HUES64 (cell line): ENCODE measurements at regions not wholly inside any gene's neighbourhood (a gene's known extent, or its start where the extent isn't known, plus 50 kb on each side); places are given as distances from the start of the nearest gene placed in this dataset.

Source experiments
- H3K27ac ChIP-seq: 2 replicates; pipeline ENCODE4 v1.7.0; 2013; ENCODE audit warnings: low read depth, low read length, inconsistent platforms
- H3K27me3 ChIP-seq: 2 replicates; pipeline ENCODE4 v1.6.1; 2013; ENCODE audit warnings: mild to moderate bottlenecking, low read length; ENCODE audit not compliant: insufficient read depth
- H3K36me3 ChIP-seq: 2 replicates; pipeline ENCODE4 v1.6.1; 2013; ENCODE audit warnings: mild to moderate bottlenecking, low read length; ENCODE audit not compliant: insufficient read depth
- H3K4me1 ChIP-seq: 2 replicates; pipeline ENCODE4 v1.6.1; 2013; ENCODE audit warnings: mild to moderate bottlenecking, low read length, moderate library complexity; ENCODE audit not compliant: insufficient read depth
- H3K4me3 ChIP-seq: 2 replicates; pipeline ENCODE4 v1.5.1; 2013; ENCODE audit warnings: mild to moderate bottlenecking, low read length, moderate library complexity
- H3K9ac ChIP-seq: 2 replicates; pipeline ENCODE4 v1.6.1; 2013; ENCODE audit warnings: mild to moderate bottlenecking, low read depth, low read length
- H3K9me3 ChIP-seq: 2 replicates; pipeline ENCODE4 v1.6.1; 2013; ENCODE audit warnings: low read depth, low read length; ENCODE audit not compliant: insufficient read depth
- WGBS: fragments of 150-250, 120-280 bp; methylation state at CpG from one replicate; pipeline ENCODE4 v1.1.7; 2013; ENCODE audit warnings: missing lambda C conversion rate; 5-methylcytosine and 5-hydroxymethylcytosine counted together

DNA sequence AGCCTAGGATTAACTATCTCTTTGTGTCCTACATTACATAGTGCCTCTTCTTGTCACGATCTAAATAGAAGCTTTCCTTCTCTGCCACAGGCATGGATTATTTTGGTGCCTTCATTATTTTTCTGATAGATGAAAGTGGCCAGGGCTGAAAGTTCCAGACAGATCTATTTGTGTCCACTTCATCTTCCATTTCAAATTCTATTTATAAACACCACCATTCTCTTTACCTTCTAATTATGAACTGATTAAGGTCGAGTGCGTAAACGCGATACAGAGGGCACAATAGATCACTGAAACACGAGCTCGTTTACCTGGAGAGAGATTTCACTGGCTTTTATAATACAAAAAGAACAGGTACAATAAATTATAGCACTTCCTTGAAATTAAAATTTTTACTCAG is 105.0 kb downstream of the EDEM1 start:
- no peaks in the 10 kb centered on the region for H3K27me3 ChIP-seq
- WGBS: 89% methylated on average over 7 of the region's 7 CpGs
- 0 out of 2 replicates have a peak, but pooled peaks cover 7% of the 10 kb centered on the region for H3K4me1 ChIP-seq
- H3K4me3 ChIP-seq: no peak overlapping the region
- no peak overlapping the region for H3K9ac ChIP-seq
- no peaks in the 10 kb centered on the region for H3K36me3 ChIP-seq
- H3K9me3 ChIP-seq: peaks cover 6% of the 10 kb centered on the region; the same call in 1 of the 2 replicates
- no peak overlapping the region for H3K27ac ChIP-seq

DNA sequence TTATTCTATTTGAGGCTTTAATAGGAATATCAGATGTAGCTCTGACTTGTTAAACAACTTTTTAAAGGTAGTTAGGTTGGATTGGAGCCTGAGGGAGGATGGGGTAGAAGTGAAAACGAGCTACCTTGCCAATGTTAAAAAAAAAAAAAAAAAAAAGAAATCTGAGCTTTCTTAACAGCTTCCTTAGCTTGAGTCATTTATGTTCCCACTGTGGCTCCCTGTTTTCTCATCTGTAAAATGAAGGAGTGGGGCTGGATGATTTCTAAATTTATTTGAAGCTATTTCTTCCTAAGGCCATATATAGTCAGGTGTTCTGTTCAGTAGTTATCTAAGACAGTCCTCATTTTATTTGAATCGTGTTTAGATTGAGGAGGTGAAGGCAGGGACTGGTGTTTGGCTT is 105.7 kb downstream of the EDEM1 start:
- 78% methylated on average over 2 of the region's 2 CpGs for whole genome bisulfite sequencing
- Histone ChIP-seq H3K27ac (no peak overlapping the region), H3K9ac (no peak overlapping the region)

GRCh38 chr3:5294356-5294755 is 106.8 kb downstream of the EDEM1 start:
- Histone ChIP-seq H3K4me1 (0 out of 2 replicates have a peak, but pooled peaks cover 10% of the 10 kb centered on the region), H3K9me3 (no peaks in the 10 kb centered on the region), H3K27me3 (no peaks in the 10 kb centered on the region), H3K27ac (no peak overlapping the region), H3K4me3 (no peak overlapping the region), H3K9ac (no peak overlapping the region), H3K36me3 (no peaks in the 10 kb centered on the region)
- 91% methylated on average over 4 of the region's 4 CpGs for WGBS

More for the DNA sequence above, 105.7 kb downstream of the EDEM1 start:
- no peaks in the 10 kb centered on the region for H3K36me3 ChIP-seq
- 0 out of 2 replicates have a peak, but pooled peaks cover 7% of the 10 kb centered on the region for H3K4me1 ChIP-seq
- peaks cover under 1% of the 10 kb centered on the region; the same call in 1 of the 2 replicates for H3K9me3 ChIP-seq
- no peaks in the 10 kb centered on the region for H3K27me3 ChIP-seq
- H3K4me3 ChIP-seq: no peak overlapping the region

DNA sequence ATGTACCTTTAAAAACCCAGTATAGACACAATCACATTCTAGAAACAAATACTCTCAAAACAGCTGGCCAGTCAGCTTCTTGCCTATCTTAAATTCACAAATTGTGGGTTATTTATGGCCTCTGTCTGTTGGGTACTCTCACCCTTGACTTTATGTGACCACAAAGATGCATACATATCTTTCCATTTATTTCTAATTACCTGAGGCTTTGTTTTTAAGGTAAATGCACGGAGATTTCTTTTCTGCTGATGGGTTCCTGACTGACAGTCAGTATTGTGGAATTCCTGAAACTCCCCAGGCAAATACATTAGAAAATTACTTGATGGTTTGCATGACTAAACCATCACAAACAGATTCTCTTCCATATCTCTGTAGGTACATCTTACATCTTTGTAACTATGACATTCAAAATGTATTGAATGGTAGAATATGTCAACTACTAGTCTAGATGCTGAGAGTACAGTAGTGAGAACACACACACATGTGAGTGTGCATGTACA is 107.7 kb downstream of the EDEM1 start:
- H3K36me3 ChIP-seq: no peaks in the 10 kb centered on the region
- H3K27me3 ChIP-seq: no peaks in the 10 kb centered on the region
- H3K27ac ChIP-seq: no peak overlapping the region
- no CpG with 5 or more reads among the region's 1 CpG for WGBS
- H3K9ac ChIP-seq: no peak overlapping the region
- no peaks in the 10 kb centered on the region for H3K9me3 ChIP-seq
- no peak overlapping the region for H3K4me3 ChIP-seq
- H3K4me1 ChIP-seq: 0 out of 2 replicates have a peak, but pooled peaks cover 10% of the 10 kb centered on the region

- Histone ChIP-seq H3K36me3 (no peaks in the 10 kb centered on the region), H3K9ac (no peak overlapping the region), H3K27ac (no peak overlapping the region), H3K4me3 (no peak overlapping the region), H3K4me1 (0 out of 2 replicates have a peak, but pooled peaks cover 10% of the 10 kb centered on the region), H3K27me3 (no peaks in the 10 kb centered on the region), H3K9me3 (no peaks in the 10 kb centered on the region)
- 95% methylated on average over 2 of the region's 2 CpGs for WGBS
Measured at GRCh38 chr3:5296362-5296761, 108.9 kb downstream of the EDEM1 start.

DNA sequence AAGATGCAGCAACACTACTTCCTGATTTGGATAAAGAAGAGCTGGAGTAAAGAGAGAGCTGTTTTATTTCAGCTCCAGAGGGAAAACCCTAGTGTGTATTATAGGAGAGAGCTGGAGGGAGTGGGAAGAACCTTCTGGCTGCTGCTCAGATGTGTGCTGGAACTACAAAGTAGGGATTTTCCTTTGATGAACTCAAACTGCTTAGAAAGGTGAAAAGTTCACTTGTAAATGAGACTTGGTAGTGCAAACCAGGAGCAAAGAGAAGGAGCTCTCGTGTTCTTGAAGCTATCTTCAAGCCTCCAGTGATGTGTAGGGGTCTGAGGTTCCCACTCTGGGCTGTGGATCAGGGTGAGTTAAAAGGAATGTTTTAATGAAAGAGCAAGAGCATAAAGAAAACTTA is 110.4 kb downstream of the EDEM1 start:
- Histone ChIP-seq H3K4me1 (0 out of 2 replicates have a peak, but pooled peaks cover 9% of the 10 kb centered on the region), H3K9ac (no peak overlapping the region), H3K9me3 (no peaks in the 10 kb centered on the region), H3K27ac (no peak overlapping the region), H3K27me3 (no peaks in the 10 kb centered on the region), H3K36me3 (no peaks in the 10 kb centered on the region), H3K4me3 (no peak overlapping the region)
- 55% methylated on average over 1 of the region's 1 CpG for WGBS

GRCh38 chr3:5298453-5298852 is 110.9 kb downstream of the EDEM1 start:
- Histone ChIP-seq H3K4me3 (no peak overlapping the region), H3K27ac (no peak overlapping the region), H3K36me3 (no peaks in the 10 kb centered on the region), H3K4me1 (0 out of 2 replicates have a peak, but pooled peaks cover 3% of the 10 kb centered on the region), H3K9me3 (no peaks in the 10 kb centered on the region), H3K9ac (no peak overlapping the region), H3K27me3 (no peaks in the 10 kb centered on the region)
- WGBS: 83% methylated on average over 3 of the region's 3 CpGs

GRCh38 chr3:5299161-5299560 is 111.7 kb downstream of the EDEM1 start:
- H3K4me3 ChIP-seq: no peak overlapping the region
- H3K9me3 ChIP-seq: no peaks in the 10 kb centered on the region
- no peak overlapping the region for H3K27ac ChIP-seq
- WGBS: 78% methylated on average over 3 of the region's 3 CpGs
- H3K27me3 ChIP-seq: no peaks in the 10 kb centered on the region
- H3K9ac ChIP-seq: no peak overlapping the region
- H3K4me1 ChIP-seq: 0 out of 2 replicates have a peak, but pooled peaks cover 3% of the 10 kb centered on the region
- H3K36me3 ChIP-seq: no peaks in the 10 kb centered on the region

- no peak overlapping the region for H3K9ac ChIP-seq
- no peaks in the 10 kb centered on the region for H3K9me3 ChIP-seq
- H3K36me3 ChIP-seq: no peaks in the 10 kb centered on the region
- peaks cover 3% of the 10 kb centered on the region; the same call in 1 of the 2 replicates for H3K4me1 ChIP-seq
- no peak overlapping the region for H3K27ac ChIP-seq
- 96% methylated on average over 4 of the region's 4 CpGs for WGBS
- no peaks in the 10 kb centered on the region for H3K27me3 ChIP-seq
- no peak overlapping the region for H3K4me3 ChIP-seq
Measured at GRCh38 chr3:5300638-5301037, 113.1 kb downstream of the EDEM1 start.

- 78% methylated on average over 7 of the region's 7 CpGs for WGBS
- Histone ChIP-seq H3K9me3 (no peaks in the 10 kb centered on the region), H3K36me3 (no peaks in the 10 kb centered on the region), H3K27ac (no peak overlapping the region), H3K9ac (no peak overlapping the region), H3K4me3 (no peak overlapping the region), H3K4me1 (peaks cover 3% of the 10 kb centered on the region; the same call in 1 of the 2 replicates), H3K27me3 (no peaks in the 10 kb centered on the region)
Measured at GRCh38 chr3:5301651-5302297, 114.3 kb downstream of the EDEM1 start.

- no peak overlapping the region for H3K9ac ChIP-seq
- no peak overlapping the region for H3K4me3 ChIP-seq
- H3K36me3 ChIP-seq: no peaks in the 10 kb centered on the region
- no peaks in the 10 kb centered on the region for H3K27me3 ChIP-seq
- H3K27ac ChIP-seq: no peak overlapping the region
- H3K4me1 ChIP-seq: peaks cover 3% of the 10 kb centered on the region; the same call in 1 of the 2 replicates
- WGBS: 97% methylated on average over 2 of the region's 3 CpGs
- H3K9me3 ChIP-seq: no peaks in the 10 kb centered on the region
Measured at GRCh38 chr3:5302661-5303060, 115.2 kb downstream of the EDEM1 start.
